Loucy (cell line): ENCODE measurements at regions not wholly inside any gene's neighbourhood (a gene's known extent, or its start where the extent isn't known, plus 50 kb on each side); places are given as distances from the start of the nearest gene placed in this dataset.

Source experiments
- H2AFZ ChIP-seq: fragments of 200-600 bp; sonication (generic); 2 replicates; pipeline ENCODE4 v1.6.0; 2016; ENCODE audit warnings: antibody characterized with exemption, mild to moderate bottlenecking, low read length, moderate library complexity
- H3F3A ChIP-seq: fragments of 200-600 bp; 2 replicates; pipeline ENCODE4 v1.6.0; 2016; ENCODE audit warnings: antibody characterized with exemption, low read depth, mild to moderate bottlenecking
- H3K27me3 ChIP-seq: fragments of 200-600 bp; sonication (generic); 2 replicates; pipeline ENCODE4 v1.6.1; 2014; ENCODE audit warnings: low read length, mild to moderate bottlenecking; ENCODE audit not compliant: insufficient read depth, poor library complexity, severe bottlenecking
- H3K36me3 ChIP-seq: fragments of 200-600 bp; sonication (generic); 2 replicates; pipeline ENCODE4 v1.6.1; 2016; ENCODE audit warnings: low read length; ENCODE audit not compliant: insufficient read depth
- H3K4me1 ChIP-seq: fragments of 200-600 bp; sonication (generic); 2 replicates; pipeline ENCODE4 v1.5.1; 2014; ENCODE audit warnings: low read length, mild to moderate bottlenecking; ENCODE audit not compliant: insufficient read depth, poor library complexity, severe bottlenecking
- H3K4me2 ChIP-seq: fragments of 200-600 bp; sonication (generic); 2 replicates; pipeline ENCODE4 v1.6.0; 2014; ENCODE audit warnings: antibody characterized with exemption, low read length, low read depth, mild to moderate bottlenecking; ENCODE audit not compliant: poor library complexity, severe bottlenecking
- H3K4me3 ChIP-seq: fragments of 200-600 bp; sonication (generic); 2 replicates; pipeline ENCODE4 v1.5.1; 2014; ENCODE audit warnings: low read length, mild to moderate bottlenecking, mixed read lengths; ENCODE audit not compliant: poor library complexity, severe bottlenecking
- H3K79me2 ChIP-seq: fragments of 200-600 bp; sonication (generic); 2 replicates; pipeline ENCODE4 v1.6.1; 2014; ENCODE audit warnings: low read length; ENCODE audit not compliant: insufficient read depth
- H3K9ac ChIP-seq: fragments of 200-600 bp; sonication (generic); 2 replicates; pipeline ENCODE4 v1.6.0; 2014; ENCODE audit warnings: mild to moderate bottlenecking, low read depth, low read length, moderate library complexity; ENCODE audit not compliant: poor library complexity, severe bottlenecking
- H3K9me2 ChIP-seq: fragments of 200-600 bp; sonication (generic); replicated peaks from 2 replicates; pipeline ENCODE4 v1.6.1; 2016; ENCODE audit warnings: low read depth, low read length, mixed read lengths
- H3K9me3 ChIP-seq: fragments of 200-600 bp; sonication (generic); 2 replicates; pipeline ENCODE4 v1.6.1; 2014; ENCODE audit warnings: mild to moderate bottlenecking, antibody characterized with exemption, low read length, low read depth; ENCODE audit not compliant: insufficient read depth
- H4K20me1 ChIP-seq: fragments of 200-600 bp; sonication (generic); 2 replicates; pipeline ENCODE4 v1.6.0; 2014; ENCODE audit warnings: antibody characterized with exemption, low read length, mild to moderate bottlenecking; ENCODE audit not compliant: insufficient read depth, poor library complexity, severe bottlenecking
- EZH2phosphoT487 ChIP-seq: fragments of 200-600 bp; IDR thresholded peaks from 2 replicates; pipeline ENCODE4 v1.6.1; 2018; ENCODE audit warnings: antibody characterized with exemption, mild to moderate bottlenecking, moderate library complexity, borderline replicate concordance
- TF ChIP-seq, protein P1 (sequence below): fragments of 200-600 bp; sonication (generic); conservative IDR thresholded peaks from 2 replicates; pipeline ENCODE4 v1.5.1; 2014; ENCODE audit warnings: mild to moderate bottlenecking, antibody characterized with exemption, low read length

DNA sequence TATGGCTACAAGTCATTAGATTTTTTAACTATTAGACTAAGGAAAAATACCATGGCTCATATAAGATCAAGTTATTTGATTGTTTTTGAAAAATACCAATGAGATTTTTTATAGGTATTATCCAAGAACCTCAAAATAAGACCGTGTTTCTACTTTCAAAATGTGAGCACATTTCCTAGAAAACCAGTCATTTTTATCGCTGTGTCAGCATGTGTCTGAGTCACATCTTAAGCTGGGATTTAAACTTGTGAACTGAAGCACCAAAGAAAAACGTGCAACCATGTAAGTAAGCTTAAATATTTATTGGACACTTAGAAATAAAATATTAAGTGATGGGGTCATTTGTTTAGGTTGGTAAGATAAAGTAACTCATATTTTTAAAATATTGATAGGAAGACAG lies 1676.0 kb upstream of the NUDT12 start:
- no peaks in the 10 kb centered on the region for H3K9me3 ChIP-seq
- H3K9ac ChIP-seq = no peak overlapping the region
- no peaks in the 10 kb centered on the region for H3K4me1 ChIP-seq
- H3K4me3 ChIP-seq = no peak overlapping the region
- H2AFZ ChIP-seq = no peak overlapping the region
- no peak overlapping the region for H3K4me2 ChIP-seq
- H3F3A ChIP-seq = no peaks in the 10 kb centered on the region
- no peaks in the 10 kb centered on the region for H3K9me2 ChIP-seq
- TF ChIP-seq, protein P1, sequence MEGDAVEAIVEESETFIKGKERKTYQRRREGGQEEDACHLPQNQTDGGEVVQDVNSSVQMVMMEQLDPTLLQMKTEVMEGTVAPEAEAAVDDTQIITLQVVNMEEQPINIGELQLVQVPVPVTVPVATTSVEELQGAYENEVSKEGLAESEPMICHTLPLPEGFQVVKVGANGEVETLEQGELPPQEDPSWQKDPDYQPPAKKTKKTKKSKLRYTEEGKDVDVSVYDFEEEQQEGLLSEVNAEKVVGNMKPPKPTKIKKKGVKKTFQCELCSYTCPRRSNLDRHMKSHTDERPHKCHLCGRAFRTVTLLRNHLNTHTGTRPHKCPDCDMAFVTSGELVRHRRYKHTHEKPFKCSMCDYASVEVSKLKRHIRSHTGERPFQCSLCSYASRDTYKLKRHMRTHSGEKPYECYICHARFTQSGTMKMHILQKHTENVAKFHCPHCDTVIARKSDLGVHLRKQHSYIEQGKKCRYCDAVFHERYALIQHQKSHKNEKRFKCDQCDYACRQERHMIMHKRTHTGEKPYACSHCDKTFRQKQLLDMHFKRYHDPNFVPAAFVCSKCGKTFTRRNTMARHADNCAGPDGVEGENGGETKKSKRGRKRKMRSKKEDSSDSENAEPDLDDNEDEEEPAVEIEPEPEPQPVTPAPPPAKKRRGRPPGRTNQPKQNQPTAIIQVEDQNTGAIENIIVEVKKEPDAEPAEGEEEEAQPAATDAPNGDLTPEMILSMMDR = no peak
- TF ChIP-seq EZH2phosphoT487 = no peak
- H3K79me2 ChIP-seq = no peaks in the 10 kb centered on the region
- H3K36me3 ChIP-seq = no peaks in the 10 kb centered on the region
- no peaks in the 10 kb centered on the region for H3K27me3 ChIP-seq
- H4K20me1 ChIP-seq = no peaks in the 10 kb centered on the region

DNA sequence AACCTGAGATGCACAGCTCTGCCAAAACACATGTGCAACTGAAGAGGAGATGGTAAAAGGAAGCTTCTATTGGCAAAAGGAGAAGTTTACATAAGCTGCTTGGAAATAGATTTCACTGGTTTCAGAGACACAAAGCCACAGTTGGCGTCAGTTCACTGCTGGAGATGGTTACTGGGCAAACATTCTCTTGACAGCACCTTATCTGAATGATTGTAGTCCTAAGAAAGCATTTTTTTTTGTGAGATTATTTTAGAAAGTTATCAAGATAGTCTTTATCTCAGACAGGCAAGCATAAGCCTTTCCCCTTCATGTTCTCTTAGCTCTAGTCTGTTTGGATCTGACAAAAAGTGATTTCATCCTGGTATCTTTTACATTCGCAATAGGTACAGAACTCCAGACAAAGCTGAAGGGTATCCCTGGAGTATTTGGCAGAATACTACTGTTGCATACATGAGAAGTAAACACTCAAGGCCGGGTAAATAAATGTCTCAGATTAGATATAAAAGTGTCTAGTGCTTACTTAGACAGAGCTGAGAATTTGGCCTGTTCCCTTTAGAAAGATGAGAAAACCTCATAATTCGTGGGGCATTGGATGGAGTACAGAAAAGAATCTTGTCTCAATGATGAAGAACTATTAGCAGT lies 1668.0 kb upstream of the NUDT12 start:
- no peaks in the 10 kb centered on the region for H3K36me3 ChIP-seq
- H3K4me1 ChIP-seq = no peaks in the 10 kb centered on the region
- TF ChIP-seq, protein P1 = no peak
- TF ChIP-seq EZH2phosphoT487 = no peak
- H3K27me3 ChIP-seq = no peaks in the 10 kb centered on the region
- H3K79me2 ChIP-seq = no peaks in the 10 kb centered on the region
- no peaks in the 10 kb centered on the region for H3F3A ChIP-seq
- no peak overlapping the region for H3K4me3 ChIP-seq
- H3K9me3 ChIP-seq = no peaks in the 10 kb centered on the region
- no peak overlapping the region for H3K4me2 ChIP-seq
- no peaks in the 10 kb centered on the region for H3K9me2 ChIP-seq
- no peak overlapping the region for H2AFZ ChIP-seq
- no peaks in the 10 kb centered on the region for H4K20me1 ChIP-seq
- H3K9ac ChIP-seq = no peak overlapping the region

DNA sequence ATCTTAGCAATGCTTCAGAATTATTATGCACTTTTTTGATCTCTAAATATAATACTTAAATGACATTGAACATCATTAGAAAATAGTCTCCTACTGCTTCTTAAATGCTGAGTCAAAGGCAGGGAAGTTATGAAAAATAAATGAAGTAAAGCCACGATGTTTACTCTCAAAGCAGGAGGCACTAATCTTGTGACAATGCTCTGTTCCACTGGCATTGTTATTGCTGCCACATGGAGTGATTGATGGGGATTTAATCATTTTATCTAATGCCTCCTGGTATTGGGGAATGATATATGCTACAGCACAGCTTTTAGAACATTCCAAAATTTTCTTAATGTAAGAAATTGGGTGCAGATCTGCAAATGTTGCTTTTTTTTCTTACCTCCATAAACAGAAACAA lies 1655.4 kb upstream of the NUDT12 start:
- H3K9me3 ChIP-seq = no peaks in the 10 kb centered on the region
- no peaks in the 10 kb centered on the region for H3K79me2 ChIP-seq
- no peaks in the 10 kb centered on the region for H3K36me3 ChIP-seq
- H3K4me1 ChIP-seq = no peaks in the 10 kb centered on the region
- H3K27me3 ChIP-seq = no peaks in the 10 kb centered on the region
- no peaks in the 10 kb centered on the region for H3K9me2 ChIP-seq
- H2AFZ ChIP-seq = no peak overlapping the region
- no peak overlapping the region for H3K4me3 ChIP-seq
- no peak overlapping the region for H3K9ac ChIP-seq
- TF ChIP-seq, protein P1 = no peak
- TF ChIP-seq EZH2phosphoT487 = no peak
- H4K20me1 ChIP-seq = no peaks in the 10 kb centered on the region
- H3F3A ChIP-seq = no peaks in the 10 kb centered on the region
- H3K4me2 ChIP-seq = no peak overlapping the region
